Suprapubic skin (tissue), 4 donors: ENCODE measurements at regions not wholly inside any gene's neighbourhood (a gene's known extent, or its start where the extent isn't known, plus 50 kb on each side); places are given as distances from the start of the nearest gene placed in this dataset.

Experiments
- CTCF ChIP-seq, 2 donors: fragments of 200-600 bp in 1 of 2; fragments of 450-650 bp in 1 of 2; sonication (generic) in 1 of 2; IDR thresholded peaks; one replicate each; pipeline ENCODE4 v1.5.1; 2016 to 2019; ENCODE audit warnings: antibody characterized with exemption in 2 of 2, mild to moderate bottlenecking in 1 of 2, moderate library complexity in 1 of 2
- EP300 ChIP-seq: sonication (generic); formaldehyde crosslinking; IDR thresholded peaks from one replicate; pipeline ENCODE4 v1.6.1; 2017; ENCODE audit warnings: antibody characterized with exemption
- POLR2A ChIP-seq, 2 donors: fragments of 450-650 bp; IDR thresholded peaks; one replicate each; pipeline ENCODE4 v1.6.1; 2017; ENCODE audit warnings: antibody characterized with exemption in 2 of 2, mild to moderate bottlenecking in 2 of 2, moderate library complexity in 2 of 2
- POLR2AphosphoS5 ChIP-seq, 3 donors: sonication (generic); formaldehyde crosslinking; IDR thresholded peaks; one replicate each; pipeline ENCODE4 v1.6.1; 2017; ENCODE audit warnings: antibody characterized with exemption in 3 of 3

- no peak for TF ChIP-seq CTCF (IDR thresholded peaks at IDR 0.05)
- no peak for TF ChIP-seq POLR2A (IDR thresholded peaks at IDR 0.05)
- no peak for TF ChIP-seq EP300
- TF ChIP-seq POLR2AphosphoS5 (IDR thresholded peaks at IDR 0.05), result no peak
Observed at GRCh38 chr6:159627939-159628338, 65.1 kb downstream of the SOD2 start.
